Neuronal stem cell (in vitro differentiated cells): ENCODE measurements at regions not wholly inside any gene's neighbourhood (a gene's known extent, or its start where the extent isn't known, plus 50 kb on each side); places are given as distances from the start of the nearest gene placed in this dataset.
A peak's percentile ranks its signal among the peaks of the same experiment; 100 is the strongest.

Experiments used
- DNase-seq: peaks from one replicate; pipeline ENCODE4 v3.0.0-alpha.2; 2013; ENCODE audit warnings: low spot score
- H2AFZ ChIP-seq: one replicate; pipeline ENCODE4 v1.6.1; 2013; ENCODE audit warnings: mild to moderate bottlenecking, low read length, inconsistent platforms
- H2AK5ac ChIP-seq: 2 replicates; pipeline ENCODE4 v1.6.1; 2013; ENCODE audit warnings: low read depth, mild to moderate bottlenecking, inconsistent platforms, low read length, moderate library complexity, mixed read lengths
- H2BK120ac ChIP-seq: 2 replicates; pipeline ENCODE4 v1.6.1; 2013; ENCODE audit warnings: low read depth, mild to moderate bottlenecking, inconsistent platforms, low read length, moderate library complexity, mixed read lengths
- H2BK12ac ChIP-seq: one replicate; pipeline ENCODE4 v1.6.1; 2013; ENCODE audit warnings: low read length, inconsistent platforms
- H2BK15ac ChIP-seq: 2 replicates; pipeline ENCODE4 v1.6.1; 2013; ENCODE audit warnings: mild to moderate bottlenecking, low read length, inconsistent platforms, mixed read lengths
- H2BK5ac ChIP-seq: one replicate; pipeline ENCODE4 v1.6.1; 2013; ENCODE audit warnings: inconsistent platforms, mild to moderate bottlenecking, low read length, moderate library complexity
- H3K14ac ChIP-seq: one replicate; pipeline ENCODE4 v1.6.1; 2013; ENCODE audit warnings: low read length, inconsistent platforms
- H3K18ac ChIP-seq: 2 replicates; pipeline ENCODE4 v1.6.1; 2013; ENCODE audit warnings: low read length, inconsistent platforms
- H3K23ac ChIP-seq: 2 replicates; pipeline ENCODE4 v1.6.1; 2013; ENCODE audit warnings: low read depth, mild to moderate bottlenecking, mixed read lengths, low read length, inconsistent platforms; ENCODE audit not compliant: poor library complexity
- H3K27ac ChIP-seq: replicated peaks from 3 replicates; pipeline ENCODE4 v1.5.1; 2013; ENCODE audit warnings: low read length, inconsistent platforms
- H3K27me3 ChIP-seq, 3 experiments: 2 replicates each; pipeline ENCODE4 v1.6.1; 2013; ENCODE audit warnings: low read length in 3 of 3, mild to moderate bottlenecking in 2 of 3, inconsistent platforms in 1 of 3, low read depth in 1 of 3, mixed read lengths in 1 of 3, moderate library complexity in 1 of 3; ENCODE audit not compliant: control insufficient read depth in 3 of 3, insufficient read depth in 3 of 3
- H3K36me3 ChIP-seq, 2 donors: replicated peaks in 1 of 2; 2 replicates each; pipeline ENCODE4 v1.6.1; 2013; ENCODE audit warnings: low read length in 2 of 2; ENCODE audit not compliant: control insufficient read depth in 2 of 2, insufficient read depth in 2 of 2
- H3K4ac ChIP-seq: 2 replicates; pipeline ENCODE4 v1.6.1; 2013; ENCODE audit warnings: inconsistent platforms, mild to moderate bottlenecking, low read length, moderate library complexity
- H3K4me1 ChIP-seq, 2 donors: 1 replicate in 1 of 2; 2 replicates in 1 of 2; pipeline ENCODE4 v1.6.1; 2013; ENCODE audit warnings: low read length in 2 of 2, low read depth in 1 of 2; ENCODE audit not compliant: control insufficient read depth in 2 of 2, insufficient read depth in 1 of 2
- H3K4me2 ChIP-seq: one replicate; pipeline ENCODE4 v1.6.1; 2013; ENCODE audit warnings: mild to moderate bottlenecking, low read length, inconsistent platforms; ENCODE audit not compliant: insufficient read depth, poor library complexity, severe bottlenecking
- H3K4me3 ChIP-seq, 2 donors: 2 replicates each; pipeline ENCODE4 v1.5.1; 2013; ENCODE audit warnings: low read length in 2 of 2, mild to moderate bottlenecking in 2 of 2, inconsistent platforms in 1 of 2, moderate library complexity in 1 of 2
- H3K79me1 ChIP-seq: one replicate; pipeline ENCODE4 v1.6.1; 2013; ENCODE audit warnings: low read depth, mild to moderate bottlenecking, inconsistent platforms, low read length, moderate library complexity
- H3K9ac ChIP-seq: one replicate; pipeline ENCODE4 v1.6.1; 2013; ENCODE audit warnings: mild to moderate bottlenecking, low read depth, low read length, inconsistent platforms; ENCODE audit not compliant: poor library complexity
- H3K9me3 ChIP-seq, 2 donors: replicated peaks in 1 of 2; 2 replicates each; pipeline versions ENCODE3 to v1.6.1; 2013; ENCODE audit warnings: low read length in 2 of 2, mild to moderate bottlenecking in 2 of 2, inconsistent platforms in 1 of 2, low read depth in 1 of 2, mixed read lengths in 1 of 2, moderate library complexity in 1 of 2; ENCODE audit not compliant: control insufficient read depth in 2 of 2, insufficient read depth in 1 of 2
- H4K8ac ChIP-seq: one replicate; pipeline ENCODE4 v1.6.1; 2013; ENCODE audit warnings: low read depth, mild to moderate bottlenecking, inconsistent platforms, low read length, moderate library complexity
- H4K91ac ChIP-seq: one replicate; pipeline ENCODE4 v1.6.1; 2013; ENCODE audit warnings: low read length, low read depth, mild to moderate bottlenecking, inconsistent platforms; ENCODE audit not compliant: poor library complexity
- WGBS, 2 donors: extraction: QIAGEN DNeasy Blood & Tissue Kit; methylation state at CpG; one replicate each; pipeline ENCODE4 v1.1.7; 2013; ENCODE audit warnings: missing lambda C conversion rate in 2 of 2, mixed read lengths in 1 of 2; ENCODE audit not compliant: insufficient read length in 2 of 2, insufficient replicate concordance in 1 of 2; ENCODE audit errors: extremely low coverage in 2 of 2; 5-methylcytosine and 5-hydroxymethylcytosine counted together

DNA sequence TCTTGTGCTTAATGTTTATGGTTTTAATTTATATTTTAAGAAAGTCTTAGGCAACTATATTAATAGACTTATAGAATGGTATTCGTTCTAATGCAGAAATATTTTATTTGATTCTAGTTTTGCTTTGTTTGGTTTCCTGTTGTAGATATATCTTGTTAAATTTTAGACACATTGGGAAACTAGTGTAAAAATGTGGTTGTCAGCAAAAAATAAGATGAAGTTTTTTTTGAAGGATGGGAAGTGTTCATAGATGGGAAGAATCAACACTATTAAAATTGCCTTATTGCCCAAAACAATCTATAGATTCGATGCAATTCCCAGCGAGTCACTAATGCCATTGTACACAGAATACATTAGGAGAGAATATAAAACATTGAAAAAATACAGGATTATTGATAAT lies 278.9 kb downstream of the ZWINT start:
- no peak overlapping the region for H2AFZ ChIP-seq
- no peak overlapping the region for H2BK5ac ChIP-seq
- H3K79me1 ChIP-seq = no peaks in the 10 kb centered on the region
- no peak overlapping the region for H4K91ac ChIP-seq
- no peak overlapping the region for H2BK15ac ChIP-seq
- H3K4me1 ChIP-seq = no peaks in the 10 kb centered on the region
- no peak overlapping the region for H4K8ac ChIP-seq
- no CpG with 5 or more reads among the region's 3 CpGs for WGBS, 2 donors
- H3K36me3 ChIP-seq = no peaks in the 10 kb centered on the region
- DNase-seq = no peak
- no peak overlapping the region for H3K4me3 ChIP-seq
- H2BK12ac ChIP-seq = no peak overlapping the region
- no peaks in the 10 kb centered on the region for H3K27me3 ChIP-seq
- H3K4ac ChIP-seq = no peak overlapping the region
- no peak overlapping the region for H3K9ac ChIP-seq
- no peak overlapping the region for H3K27ac ChIP-seq
- no peak overlapping the region for H3K23ac ChIP-seq
- H3K4me2 ChIP-seq = no peak overlapping the region
- no peak overlapping the region for H2AK5ac ChIP-seq
- no peak overlapping the region for H3K18ac ChIP-seq
- no peak overlapping the region for H2BK120ac ChIP-seq
- no peak overlapping the region for H3K14ac ChIP-seq
- H3K9me3 ChIP-seq = peaks cover 0 to 2% of the 10 kb centered on the region in 2 donors

GRCh38 chr10:56068473-56069263 lies 292.4 kb downstream of the ZWINT start:
- Histone ChIP-seq H3K14ac (no peak overlapping the region), H3K18ac (peak overlapping the region; percentile 83), H3K4me1 (no peaks in the 10 kb centered on the region), H2BK5ac (peak overlapping the region; percentile 5), H3K4me2 (peak overlapping the region; percentile 11), H3K27ac (no peak overlapping the region), H3K4me3 (no peak overlapping the region), H3K4ac (no peak overlapping the region), H3K9ac (no peak overlapping the region), H3K79me1 (no peaks in the 10 kb centered on the region), H3K9me3 (peaks cover 0 to 2% of the 10 kb centered on the region in 2 donors), H2AFZ (no peak overlapping the region), H2BK120ac (no peak overlapping the region), H2BK12ac (peak overlapping the region; percentile 10), H2BK15ac (no peak overlapping the region), H4K91ac (no peak overlapping the region), H3K36me3 (no peaks in the 10 kb centered on the region), H4K8ac (no peak overlapping the region), H2AK5ac (peak overlapping the region; percentile 46), H3K23ac (no peak overlapping the region), H3K27me3 (no peaks in the 10 kb centered on the region)
- no CpG with 5 or more reads among the region's 12 CpGs for WGBS, 2 donors
- DNase-seq = no peak

GRCh38 chr10:56068040-56068439 lies 293.0 kb downstream of the ZWINT start:
- no peak overlapping the region for H3K23ac ChIP-seq
- no peak overlapping the region for H2AK5ac ChIP-seq
- H3K79me1 ChIP-seq = no peaks in the 10 kb centered on the region
- no peak overlapping the region for H4K8ac ChIP-seq
- no peak overlapping the region for H4K91ac ChIP-seq
- no peak overlapping the region for H2BK12ac ChIP-seq
- DNase-seq = no peak
- H3K27ac ChIP-seq = no peak overlapping the region
- H3K36me3 ChIP-seq = no peaks in the 10 kb centered on the region
- H3K18ac ChIP-seq = no peak overlapping the region
- no peak overlapping the region for H2BK120ac ChIP-seq
- no peak overlapping the region for H3K4ac ChIP-seq
- no peak overlapping the region for H3K14ac ChIP-seq
- H3K9ac ChIP-seq = no peak overlapping the region
- H3K27me3 ChIP-seq = no peaks in the 10 kb centered on the region
- no CpG with 5 or more reads among the region's 2 CpGs for WGBS, 2 donors
- no peak overlapping the region for H3K4me2 ChIP-seq
- peak overlapping the region in 1 of 2 donors; percentile 20 for H3K4me3 ChIP-seq
- H2AFZ ChIP-seq = no peak overlapping the region
- no peak overlapping the region for H2BK15ac ChIP-seq
- peaks cover 0 to 2% of the 10 kb centered on the region in 2 donors for H3K9me3 ChIP-seq
- peak overlapping the region; percentile 5 for H2BK5ac ChIP-seq
- H3K4me1 ChIP-seq = no peaks in the 10 kb centered on the region

GRCh38 chr10:56063642-56064041 lies 297.4 kb downstream of the ZWINT start:
- DNase-seq = no peak
- no peak overlapping the region for H2AFZ ChIP-seq
- H3K79me1 ChIP-seq = no peaks in the 10 kb centered on the region
- H3K18ac ChIP-seq = no peak overlapping the region
- no peak overlapping the region for H3K4ac ChIP-seq
- no peak overlapping the region for H3K14ac ChIP-seq
- WGBS, 2 donors = no CpG with 5 or more reads among the region's 1 CpG
- no peaks in the 10 kb centered on the region for H3K27me3 ChIP-seq
- peaks cover 0 to 2% of the 10 kb centered on the region in 2 donors for H3K9me3 ChIP-seq
- H3K4me1 ChIP-seq = no peaks in the 10 kb centered on the region
- H3K4me3 ChIP-seq = no peak overlapping the region
- H2BK15ac ChIP-seq = no peak overlapping the region
- no peak overlapping the region for H4K8ac ChIP-seq
- H3K4me2 ChIP-seq = no peak overlapping the region
- no peak overlapping the region for H2BK12ac ChIP-seq
- no peak overlapping the region for H4K91ac ChIP-seq
- no peak overlapping the region for H2AK5ac ChIP-seq
- H2BK5ac ChIP-seq = no peak overlapping the region
- no peak overlapping the region for H3K9ac ChIP-seq
- H3K27ac ChIP-seq = no peak overlapping the region
- no peak overlapping the region for H3K23ac ChIP-seq
- no peaks in the 10 kb centered on the region for H3K36me3 ChIP-seq
- no peak overlapping the region for H2BK120ac ChIP-seq
